CD14-positive monocyte (primary cell): ENCODE measurements at regions not wholly inside any gene's neighbourhood (a gene's known extent, or its start where the extent isn't known, plus 50 kb on each side); places are given as distances from the start of the nearest gene placed in this dataset.

Source experiments
- DNase-seq, 3 donors: peaks; one replicate each; pipeline ENCODE4 v3.0.0-alpha.2; 2011 to 2022
- H2AFZ ChIP-seq: 2 replicates; pipeline ENCODE4 v1.6.0; 2012; ENCODE audit warnings: mild to moderate bottlenecking, low read depth, low read length, inconsistent platforms; ENCODE audit not compliant: insufficient read depth, poor library complexity, severe bottlenecking
- H3K27ac ChIP-seq, 2 donors: 1 replicate in 1 of 2; 2 replicates in 1 of 2; pipeline ENCODE4 v1.5.1; 2012 to 2013; ENCODE audit warnings: low read length in 2 of 2, control low read depth in 1 of 2, inconsistent platforms in 1 of 2, low read depth in 1 of 2, mild to moderate bottlenecking in 1 of 2
- H3K27me3 ChIP-seq, 2 donors: one replicate each; pipeline versions ENCODE4 v1.6.0 to v1.6.1; 2011 to 2013; ENCODE audit warnings: low read length in 2 of 2; ENCODE audit not compliant: control insufficient read depth in 2 of 2, insufficient read depth in 2 of 2
- H3K36me3 ChIP-seq, 2 donors: replicated peaks in 1 of 2; 1 replicate in 1 of 2; 2 replicates in 1 of 2; pipeline versions ENCODE4 v1.5.1 to v1.6.1; 2012 to 2013; ENCODE audit warnings: low read length in 2 of 2, control low read depth in 1 of 2, inconsistent platforms in 1 of 2, mild to moderate bottlenecking in 1 of 2; ENCODE audit not compliant: insufficient read depth in 2 of 2, control insufficient read depth in 1 of 2
- H3K4me1 ChIP-seq, 2 donors: 1 replicate in 1 of 2; 2 replicates in 1 of 2; pipeline versions ENCODE4 v1.5.1 to v1.6.1; 2012 to 2013; ENCODE audit warnings: low read length in 2 of 2, control low read depth in 1 of 2, inconsistent platforms in 1 of 2, mild to moderate bottlenecking in 1 of 2, moderate library complexity in 1 of 2; ENCODE audit not compliant: insufficient read depth in 2 of 2, control insufficient read depth in 1 of 2
- H3K4me2 ChIP-seq: replicated peaks from 2 replicates; pipeline ENCODE3; 2012; ENCODE audit warnings: low read length, moderate library complexity, mild to moderate bottlenecking; ENCODE audit not compliant: poor library complexity, severe bottlenecking; ENCODE audit errors: extremely low read depth
- H3K4me3 ChIP-seq, 3 experiments: fragments of 200-600 bp in 1 of 3; sonication (generic) in 1 of 3; replicated peaks in 1 of 3; 1 replicate in 2 of 3; 2 replicates in 1 of 3; pipeline ENCODE4 v1.5.1; 2011 to 2013; ENCODE audit warnings: low read length in 3 of 3, mild to moderate bottlenecking in 3 of 3, control low read depth in 2 of 3, low read depth in 2 of 3, inconsistent platforms in 1 of 3, moderate library complexity in 1 of 3
- H3K79me2 ChIP-seq: 2 replicates; pipeline ENCODE4 v1.6.0; 2012; ENCODE audit warnings: mild to moderate bottlenecking, control low read depth, inconsistent platforms, low read length, moderate library complexity; ENCODE audit not compliant: insufficient read depth
- H3K9ac ChIP-seq: 2 replicates; pipeline ENCODE4 v1.6.0; 2017; ENCODE audit warnings: low read length, mild to moderate bottlenecking; ENCODE audit not compliant: insufficient read depth, poor library complexity, severe bottlenecking
- H3K9me3 ChIP-seq, 2 donors: replicated peaks in 1 of 2; 1 replicate in 1 of 2; 2 replicates in 1 of 2; pipeline versions ENCODE4 v1.5.1 to v1.6.1; 2012 to 2013; ENCODE audit warnings: low read length in 2 of 2, control low read depth in 1 of 2; ENCODE audit not compliant: control insufficient read depth in 1 of 2, insufficient read depth in 1 of 2
- H4K20me1 ChIP-seq: 2 replicates; pipeline ENCODE4 v1.6.0; 2012; ENCODE audit warnings: mild to moderate bottlenecking, low read length, control low read depth, moderate library complexity; ENCODE audit not compliant: insufficient read depth
- H3K27ac Mint-ChIP-seq, 7 donors: one replicate each; pipeline ENCODE4 v1.8.0; 2020; ENCODE audit warnings: mild to moderate bottlenecking in 7 of 7, mixed read lengths in 7 of 7, moderate library complexity in 6 of 7, inconsistent platforms in 2 of 7
- H3K27me3 Mint-ChIP-seq, 3 donors: one replicate each; pipeline ENCODE4 v1.8.0; 2021 to 2022; ENCODE audit warnings: low read depth in 3 of 3, mild to moderate bottlenecking in 3 of 3, mixed read lengths in 3 of 3, moderate library complexity in 3 of 3, inconsistent platforms in 1 of 3
- H3K36me3 Mint-ChIP-seq, 2 donors: one replicate each; pipeline ENCODE4 v1.8.0; 2020; ENCODE audit warnings: mixed read lengths in 2 of 2, inconsistent platforms in 1 of 2, mild to moderate bottlenecking in 1 of 2
- H3K4me1 Mint-ChIP-seq: one replicate; pipeline ENCODE4 v1.8.0; 2020; ENCODE audit warnings: mild to moderate bottlenecking, mixed read lengths
- H3K4me3 Mint-ChIP-seq, 2 donors: one replicate each; pipeline ENCODE4 v1.8.0; 2020; ENCODE audit warnings: mild to moderate bottlenecking in 2 of 2, mixed read lengths in 2 of 2, moderate library complexity in 1 of 2
- H3K9me3 Mint-ChIP-seq, 7 donors: one replicate each; pipeline ENCODE4 v1.8.0; 2020 to 2022; ENCODE audit warnings: mixed read lengths in 7 of 7, mild to moderate bottlenecking in 6 of 7, moderate library complexity in 6 of 7, inconsistent platforms in 2 of 7
- CTCF ChIP-seq: fragments of 200-600 bp; IDR thresholded peaks from one replicate; pipeline ENCODE4 v1.8.0; 2022; ENCODE audit warnings: antibody characterized with exemption, mild to moderate bottlenecking
- WGBS: methylation state at CpG from one replicate; pipeline ENCODE4 v1.1.5; 2013; ENCODE audit warnings: missing lambda C conversion rate; ENCODE audit not compliant: insufficient coverage; 5-methylcytosine and 5-hydroxymethylcytosine counted together
- intact Hi-C, 2 donors: fragments of 100-400 bp; cut with micrococcal nuclease; formaldehyde crosslinking; loops; one replicate each; pipeline versions ENCODE4 v1.15.0 to v1.15.1; 2023

- no peak overlapping the region for H3K27ac Mint-ChIP-seq
- H3K9me3 Mint-ChIP-seq = peaks cover 0 to 2% (median 0%) of the 10 kb centered on the region in 7 donors
- H3K27me3 Mint-ChIP-seq = no peaks in the 10 kb centered on the region
Measured at GRCh38 chr2:51107841-51108240, 75.9 kb upstream of the NRXN1 start.

GRCh38 chr2:51105811-51106210, 73.9 kb upstream of the NRXN1 start:
- Histone ChIP-seq H4K20me1 (no peaks in the 10 kb centered on the region), H3K4me3 (no peak overlapping the region), H3K4me2 (no peak overlapping the region), H3K27ac (no peak overlapping the region), H3K4me1 (no peaks in the 10 kb centered on the region), H2AFZ (no peak overlapping the region), H3K27me3 (no peaks in the 10 kb centered on the region), H3K9ac (no peak overlapping the region), H3K9me3 (no peaks in the 10 kb centered on the region), H3K36me3 (no peaks in the 10 kb centered on the region), H3K79me2 (no peaks in the 10 kb centered on the region)
- Mint-ChIP-seq H3K27ac (no peak overlapping the region), H3K36me3 (no peaks in the 10 kb centered on the region), H3K4me1 (peaks cover 8% of the 10 kb centered on the region), H3K4me3 (no peak overlapping the region), H3K9me3 (peaks cover 0 to 2% (median 0%) of the 10 kb centered on the region in 7 donors), H3K27me3 (no peaks in the 10 kb centered on the region)
- no peak for DNase-seq
- TF ChIP-seq CTCF = no peak
- WGBS = no CpG with 5 or more reads among the region's 2 CpGs
- intact Hi-C loops = no loop called here

More at GRCh38 chr2:51107841-51108240, 75.9 kb upstream of the NRXN1 start:
- Histone ChIP-seq H3K36me3 (no peaks in the 10 kb centered on the region), H3K4me1 (no peaks in the 10 kb centered on the region), H3K9ac (no peak overlapping the region), H3K9me3 (no peaks in the 10 kb centered on the region), H4K20me1 (no peaks in the 10 kb centered on the region), H3K4me2 (no peak overlapping the region), H3K27me3 (no peaks in the 10 kb centered on the region), H3K79me2 (no peaks in the 10 kb centered on the region), H3K4me3 (no peak overlapping the region), H3K27ac (no peak overlapping the region), H2AFZ (no peak overlapping the region)
- DNase-seq = no peak
- no peaks in the 10 kb centered on the region for H3K36me3 Mint-ChIP-seq
- intact Hi-C loops = no loop called here
- peaks cover 8% of the 10 kb centered on the region for H3K4me1 Mint-ChIP-seq
- TF ChIP-seq CTCF = no peak
- WGBS = 80% methylated on average over 1 of the region's 2 CpGs
- H3K4me3 Mint-ChIP-seq = no peak overlapping the region
